Loucy (cell line): ENCODE measurements at regions not wholly inside any gene's neighbourhood (a gene's known extent, or its start where the extent isn't known, plus 50 kb on each side); places are given as distances from the start of the nearest gene placed in this dataset.

Experiments used
- EZH2phosphoT487 ChIP-seq: fragments of 200-600 bp; IDR thresholded peaks from 2 replicates; pipeline ENCODE4 v1.6.1; 2018; ENCODE audit warnings: antibody characterized with exemption, mild to moderate bottlenecking, moderate library complexity, borderline replicate concordance
- TF ChIP-seq, protein P1 (sequence below): fragments of 200-600 bp; sonication (generic); conservative IDR thresholded peaks from 2 replicates; pipeline ENCODE4 v1.5.1; 2014; ENCODE audit warnings: mild to moderate bottlenecking, antibody characterized with exemption, low read length

DNA sequence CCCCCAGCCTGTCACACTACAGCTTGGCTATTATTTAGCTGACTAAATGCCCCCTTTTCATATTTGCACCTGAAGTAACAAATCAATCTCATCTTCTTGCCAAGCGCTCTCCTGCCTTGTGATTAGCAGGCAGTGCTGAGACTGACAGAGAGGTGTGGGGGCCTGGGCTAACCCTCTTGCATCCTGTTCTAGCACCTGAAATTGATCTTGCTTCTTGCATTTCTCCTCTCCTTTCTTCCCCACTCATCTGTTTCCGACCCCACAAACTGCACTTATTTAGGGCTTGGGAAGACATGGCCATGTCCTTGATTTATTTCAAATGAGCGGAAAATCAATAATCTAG is 309.0 kb upstream of the PROK2 start:
- TF ChIP-seq, protein P1, sequence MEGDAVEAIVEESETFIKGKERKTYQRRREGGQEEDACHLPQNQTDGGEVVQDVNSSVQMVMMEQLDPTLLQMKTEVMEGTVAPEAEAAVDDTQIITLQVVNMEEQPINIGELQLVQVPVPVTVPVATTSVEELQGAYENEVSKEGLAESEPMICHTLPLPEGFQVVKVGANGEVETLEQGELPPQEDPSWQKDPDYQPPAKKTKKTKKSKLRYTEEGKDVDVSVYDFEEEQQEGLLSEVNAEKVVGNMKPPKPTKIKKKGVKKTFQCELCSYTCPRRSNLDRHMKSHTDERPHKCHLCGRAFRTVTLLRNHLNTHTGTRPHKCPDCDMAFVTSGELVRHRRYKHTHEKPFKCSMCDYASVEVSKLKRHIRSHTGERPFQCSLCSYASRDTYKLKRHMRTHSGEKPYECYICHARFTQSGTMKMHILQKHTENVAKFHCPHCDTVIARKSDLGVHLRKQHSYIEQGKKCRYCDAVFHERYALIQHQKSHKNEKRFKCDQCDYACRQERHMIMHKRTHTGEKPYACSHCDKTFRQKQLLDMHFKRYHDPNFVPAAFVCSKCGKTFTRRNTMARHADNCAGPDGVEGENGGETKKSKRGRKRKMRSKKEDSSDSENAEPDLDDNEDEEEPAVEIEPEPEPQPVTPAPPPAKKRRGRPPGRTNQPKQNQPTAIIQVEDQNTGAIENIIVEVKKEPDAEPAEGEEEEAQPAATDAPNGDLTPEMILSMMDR = no peak
- no peak for TF ChIP-seq EZH2phosphoT487
